GM08714 (cell line): ENCODE measurements at regions not wholly inside any gene's neighbourhood (a gene's known extent, or its start where the extent isn't known, plus 50 kb on each side); places are given as distances from the start of the nearest gene placed in this dataset.
"Not testable (repeated sequence)": the region's sequence is repeated elsewhere in the genome, so short reads cannot be mapped to it uniquely, and the experiment has no call there.

Source experiments
- H3K4me3 ChIP-seq: fragments of 200-500 bp; sonication (Bioruptor generic); 2 replicates; pipeline ENCODE4 v1.5.1; 2014; ENCODE audit warnings: mild to moderate bottlenecking, low read length, inconsistent platforms
- ZNF274 ChIP-seq: IDR thresholded peaks from 2 replicates; pipeline ENCODE4 v1.6.1; 2012; ENCODE audit warnings: mild to moderate bottlenecking, low read depth, low read length

DNA sequence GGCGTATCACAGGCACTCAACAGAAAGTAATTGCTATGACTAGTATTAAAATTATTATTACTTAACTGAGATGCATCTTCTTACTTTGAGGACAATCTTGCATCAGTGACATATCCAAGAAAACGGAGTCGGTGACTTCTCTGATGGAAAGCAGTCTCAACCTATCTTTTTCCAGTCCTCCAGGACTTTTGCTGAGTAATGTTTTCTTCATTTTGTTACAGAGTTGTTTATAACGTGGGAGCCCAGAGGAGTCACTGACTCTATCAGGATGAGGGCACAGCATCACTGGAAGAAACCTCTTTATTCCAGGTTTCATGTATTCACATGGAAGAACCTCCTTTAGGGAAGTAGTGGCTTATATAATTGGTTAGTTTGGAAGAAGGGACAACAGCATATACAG, 51.5 kb upstream of the MELK start:
- TF ChIP-seq ZNF274: no peak
- no peak overlapping the region for H3K4me3 ChIP-seq

GRCh38 chr9:36517131-36517530, 55.6 kb upstream of the MELK start:
- no peak overlapping the region for H3K4me3 ChIP-seq
- TF ChIP-seq ZNF274: no peak

- H3K4me3 ChIP-seq: no peak overlapping the region
- no peak for TF ChIP-seq ZNF274
Observed at GRCh38 chr9:36504156-36504555, 68.5 kb upstream of the MELK start.

GRCh38 chr9:36503172-36504088, 69.3 kb upstream of the MELK start:
- no peak for TF ChIP-seq ZNF274
- no peak overlapping the region for H3K4me3 ChIP-seq

DNA sequence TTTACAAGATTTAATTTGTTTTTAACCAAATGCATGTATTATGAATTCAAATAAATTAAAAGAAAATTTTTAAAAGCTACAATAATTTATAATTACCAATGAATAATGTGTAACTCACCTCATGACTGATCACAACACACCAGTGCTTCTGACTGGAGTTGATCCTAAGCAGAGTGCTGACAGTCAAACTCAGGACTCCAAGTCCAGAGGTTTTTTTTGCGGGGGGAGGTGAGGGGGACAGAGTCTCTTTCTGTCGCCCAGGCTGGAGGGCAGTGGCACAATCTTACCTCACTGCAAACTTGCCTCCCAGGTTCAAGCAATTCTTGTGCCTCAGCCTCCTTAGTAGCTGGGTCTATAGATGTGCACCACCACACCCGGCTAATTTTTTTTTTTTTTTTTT, 71.0 kb upstream of the MELK start:
- H3K4me3 ChIP-seq: no peak overlapping the region
- no peak for TF ChIP-seq ZNF274

GRCh38 chr9:36500931-36501330, 71.8 kb upstream of the MELK start:
- H3K4me3 ChIP-seq: not testable (repeated sequence)

DNA sequence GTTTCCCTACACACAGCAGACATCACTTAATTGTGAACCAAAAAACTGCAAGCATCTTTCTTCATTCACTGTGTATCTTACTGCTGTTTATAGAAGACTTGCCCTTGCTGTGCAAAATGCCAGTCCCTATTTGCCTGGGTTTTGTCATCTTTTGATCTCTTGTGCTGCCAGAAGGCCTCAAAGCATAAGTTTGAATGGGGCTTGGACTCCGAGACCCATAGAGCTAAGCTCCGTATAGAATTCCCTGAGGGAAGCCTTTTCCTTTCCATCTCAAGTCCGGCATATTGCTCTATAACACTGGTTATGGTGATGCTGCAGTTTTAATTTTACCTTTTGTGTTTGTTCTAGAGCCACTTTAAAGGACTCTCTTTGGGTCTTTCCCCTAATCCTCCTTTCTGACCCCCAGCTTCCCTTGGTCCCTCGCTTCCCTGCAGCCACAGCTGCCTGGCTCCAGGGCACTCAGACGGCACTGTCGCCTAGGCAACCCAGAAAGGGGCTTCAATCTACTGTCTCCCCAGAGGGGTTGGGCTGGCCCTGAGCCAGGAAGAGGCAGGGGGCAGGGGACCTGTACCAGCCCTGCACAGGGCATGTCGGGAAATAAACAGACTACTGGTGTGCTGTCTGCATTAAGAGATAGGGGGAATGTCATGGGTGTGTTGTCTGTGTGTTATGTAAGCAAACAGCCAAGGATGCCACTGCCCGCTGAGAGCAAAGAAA, 73.4 kb upstream of the MELK start:
- no peak for TF ChIP-seq ZNF274
- no peak overlapping the region for H3K4me3 ChIP-seq

DNA sequence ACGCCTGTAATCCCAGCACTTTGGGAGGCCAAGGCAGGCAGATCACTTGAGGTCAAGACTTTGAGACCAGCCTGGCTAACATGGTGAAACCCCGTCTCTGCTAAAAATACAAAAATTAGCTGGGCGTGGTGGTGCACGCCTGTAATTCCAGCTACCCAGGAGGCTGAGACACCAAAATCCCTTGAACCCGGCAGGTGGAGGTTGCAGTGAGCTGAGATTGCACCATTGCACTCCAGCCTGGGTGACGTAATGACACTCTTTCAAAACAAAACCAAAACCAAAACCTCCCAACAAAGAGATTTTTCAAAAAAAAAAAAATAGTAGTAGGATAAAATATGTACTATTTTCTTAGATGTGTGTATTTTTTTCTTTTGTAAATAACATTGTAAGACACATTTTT, 79.1 kb upstream of the MELK start:
- H3K4me3 ChIP-seq: not testable (repeated sequence)

DNA sequence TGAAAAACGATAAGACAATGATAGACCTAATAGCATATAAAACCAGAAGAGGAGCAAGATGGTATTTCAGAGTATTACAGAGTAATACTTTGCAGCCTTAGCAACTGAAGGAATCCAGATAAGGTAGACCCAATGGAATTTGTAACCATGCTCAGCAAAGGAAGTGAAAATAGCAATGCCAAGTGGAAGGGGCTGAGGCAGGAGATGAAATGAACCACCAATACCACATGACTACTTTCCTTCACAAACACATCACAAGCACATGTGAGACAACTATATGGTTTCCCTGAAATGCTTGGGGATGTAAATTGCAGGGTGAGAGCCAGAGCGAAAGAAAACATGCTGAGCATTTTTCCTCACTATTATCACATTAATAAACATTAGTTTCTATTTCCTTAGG, 79.8 kb upstream of the MELK start:
- H3K4me3 ChIP-seq: no peak overlapping the region
- no peak for TF ChIP-seq ZNF274

DNA sequence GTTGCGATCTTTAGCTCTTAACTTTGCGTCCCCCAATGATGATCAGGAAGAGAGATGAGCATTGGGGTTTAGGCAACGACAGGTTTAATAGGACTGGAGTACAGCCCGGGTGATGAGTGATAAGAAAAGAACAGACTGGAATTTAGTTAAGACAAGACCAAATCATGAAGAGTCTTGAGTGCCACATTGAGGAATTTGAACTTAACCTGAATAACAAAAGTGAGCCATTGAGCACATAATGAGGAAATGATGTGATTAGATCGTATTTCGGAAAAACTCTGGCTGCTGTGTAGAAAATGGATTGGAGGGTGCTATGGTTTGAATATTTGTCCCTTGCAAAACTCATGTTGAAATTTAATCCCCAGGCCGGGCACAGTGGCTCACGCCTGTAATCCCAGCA, 83.2 kb upstream of the MELK start:
- no peak for TF ChIP-seq ZNF274
- H3K4me3 ChIP-seq: no peak overlapping the region

DNA sequence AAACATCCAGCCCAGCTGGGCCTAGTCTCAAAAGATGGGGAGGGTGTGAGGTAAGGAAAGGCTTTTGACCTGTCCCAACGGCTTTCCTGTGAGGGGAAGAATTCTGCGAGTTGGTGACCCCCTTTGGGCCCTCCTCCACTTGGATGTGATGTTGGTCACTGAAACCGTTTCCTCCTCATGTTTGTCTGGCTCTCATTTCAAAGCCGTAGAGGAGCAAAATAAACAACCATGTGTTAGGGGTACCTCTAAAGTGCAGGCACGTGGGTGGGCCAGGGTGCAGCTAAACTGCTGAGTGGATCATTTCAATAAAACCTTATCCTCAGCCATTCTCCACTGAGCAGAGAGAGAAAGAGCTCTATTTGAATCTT, 84.3 kb upstream of the MELK start:
- TF ChIP-seq ZNF274: no peak
- peak overlapping the region; percentile 48; the same call in 1 of the 2 replicates for H3K4me3 ChIP-seq

GRCh38 chr9:36487482-36488388, 85.0 kb upstream of the MELK start:
- TF ChIP-seq ZNF274: no peak
- H3K4me3 ChIP-seq: peak overlapping the region; percentile 82; the same call in 1 of the 2 replicates

DNA sequence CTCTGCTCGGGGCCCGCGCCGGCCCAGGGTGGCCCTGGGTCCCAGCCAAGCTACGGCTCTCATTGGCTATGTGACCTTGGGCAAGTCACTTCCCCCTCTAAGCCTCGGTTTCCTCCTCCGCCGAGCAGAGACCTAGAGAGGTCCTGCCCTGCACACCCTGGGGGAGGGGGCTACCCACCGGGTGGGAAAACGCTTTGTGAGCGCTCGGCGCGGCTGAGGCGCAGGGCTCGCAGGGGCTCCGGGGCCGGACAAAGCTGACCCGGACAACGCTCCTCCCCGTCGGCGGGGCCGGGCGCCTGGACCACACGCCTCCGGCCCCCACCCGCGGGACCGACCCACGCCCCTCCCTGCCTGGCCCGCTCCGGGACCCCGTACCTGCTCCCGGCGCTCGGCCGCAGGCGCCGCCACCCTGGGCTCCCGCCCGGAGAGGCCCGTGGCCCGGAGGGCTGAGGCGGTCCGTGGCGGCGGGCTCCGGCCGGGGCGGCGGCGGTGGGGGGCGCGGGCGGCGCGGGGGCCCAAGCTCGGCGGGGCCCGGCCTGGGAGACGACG, 85.7 kb upstream of the MELK start:
- no peak for TF ChIP-seq ZNF274
- H3K4me3 ChIP-seq: peak overlapping the region; percentile 82

DNA sequence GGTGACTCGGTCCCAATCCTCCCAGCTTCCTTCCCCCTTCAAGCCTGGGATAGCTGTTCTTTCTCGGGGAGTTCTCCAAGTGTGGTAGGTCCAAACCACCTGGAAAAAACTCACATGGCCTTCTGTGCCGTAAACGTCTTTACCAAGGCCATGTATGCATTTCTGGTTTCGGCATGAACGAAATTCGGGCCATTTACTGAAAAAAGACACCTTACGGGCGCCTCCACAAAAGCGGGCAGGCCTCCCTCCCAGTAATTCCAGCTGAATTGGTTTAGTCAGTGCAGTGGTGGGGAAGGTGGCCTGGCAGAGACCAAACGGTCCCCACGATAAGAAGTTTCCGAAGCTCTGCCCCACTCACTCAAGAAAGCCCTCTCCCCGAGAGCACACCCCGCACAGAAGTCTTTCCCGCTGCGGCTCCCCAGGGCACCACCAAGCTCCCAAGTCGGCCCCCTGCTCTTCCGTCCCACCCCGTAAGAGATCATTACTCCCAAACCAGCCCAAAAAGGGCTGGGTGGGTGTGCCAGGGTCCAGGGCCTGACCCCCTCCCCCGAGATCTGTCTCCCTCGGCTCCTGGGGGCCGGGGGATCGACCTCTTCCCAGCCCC, 86.3 kb upstream of the MELK start:
- peak overlapping the region; percentile 82 for H3K4me3 ChIP-seq

More for the DNA sequence above, 86.3 kb upstream of the MELK start:
- TF ChIP-seq ZNF274: no peak
